GM12873 (cell line): ENCODE measurements at regions not wholly inside any gene's neighbourhood (a gene's known extent, or its start where the extent isn't known, plus 50 kb on each side); places are given as distances from the start of the nearest gene placed in this dataset.

ENCODE experiments used
- CTCF ChIP-seq: IDR thresholded peaks from 2 replicates; pipeline ENCODE4 v1.5.1; 2012; ENCODE audit warnings: low read depth, mild to moderate bottlenecking, moderate library complexity, low read length, control low read depth; ENCODE audit not compliant: insufficient read depth; ENCODE audit errors: missing control alignments

- TF ChIP-seq CTCF: peak; percentile 8
These were observed 339.6 kb upstream of the PCDH10 start for GRCh38 chr4:132809298-132810032.

- TF ChIP-seq CTCF: no peak
These were observed 331.0 kb upstream of the PCDH10 start for GRCh38 chr4:132818091-132818490.

- no peak for TF ChIP-seq CTCF
These were observed 325.7 kb upstream of the PCDH10 start for GRCh38 chr4:132823419-132823818.

- no peak for TF ChIP-seq CTCF
These were observed 324.3 kb upstream of the PCDH10 start for GRCh38 chr4:132824761-132825160.

- TF ChIP-seq CTCF: no peak
These were observed 321.6 kb upstream of the PCDH10 start for GRCh38 chr4:132827522-132827921.

GRCh38 chr4:132838244-132838643 lies 310.9 kb upstream of the PCDH10 start:
- no peak for TF ChIP-seq CTCF

- TF ChIP-seq CTCF: no peak
These were observed 310.0 kb upstream of the PCDH10 start for GRCh38 chr4:132839070-132839469.
